ENCODE measurements at regions not wholly inside any gene's neighbourhood (a gene's known extent, or its start where the extent isn't known, plus 50 kb on each side); places are given as distances from the start of the nearest gene placed in this dataset.

- Histone ChIP-seq H3K4me1 (ENCODE audit: insufficient read depth, low read length) (no peaks in the 10 kb centered on the region), H3K27me3 (ENCODE audit: control insufficient read depth in 1 of 2, insufficient read depth in 2 of 2, low read length in 2 of 2) (peaks cover 2 to 4% of the 10 kb centered on the region in 2 experiments), H3K9me3 (ENCODE audit: control insufficient read depth in 1 of 2, insufficient read depth in 1 of 2, low read length in 2 of 2) (no peaks in the 10 kb centered on the region), H3K36me3 (ENCODE audit: insufficient read depth, low read length) (no peaks in the 10 kb centered on the region), H3K27ac (ENCODE audit: low read depth in 1 of 2, low read length in 2 of 2) (no peak overlapping the region), H3K4me3 (ENCODE audit: low read length) (no peak overlapping the region)
- H3K36me3 Mint-ChIP-seq (ENCODE audit: low read depth) = no peaks in the 10 kb centered on the region
- no peak for TF ChIP-seq CTCF (IDR thresholded peaks at IDR 0.05)
- POLR2A ChIA-PET = no interaction called here
- H3K27ac Mint-ChIP-seq = no peak overlapping the region
- CTCF ChIA-PET = no interaction called here
- intact Hi-C loops (cut with DNase I, micrococcal nuclease) = no loop called here
- no peak for ATAC-seq (ENCODE audit: poor library complexity)
- no peaks in the 10 kb centered on the region for H3K27me3 Mint-ChIP-seq
- H3K4me3 Mint-ChIP-seq = no peak overlapping the region
- no peaks in the 10 kb centered on the region for H3K9me3 Mint-ChIP-seq
- H3K4me1 Mint-ChIP-seq (ENCODE audit: low read depth) = no peaks in the 10 kb centered on the region
- DNase-seq = no peak
Measured at GRCh38 chr11:109034339-109034696, 369.4 kb downstream of the DDX10 start.

GRCh38 chr11:109035284-109035683, 370.4 kb downstream of the DDX10 start:
- intact Hi-C loops (cut with DNase I, micrococcal nuclease) = no loop called here
- Mint-ChIP-seq H3K36me3 (ENCODE audit: low read depth) (no peaks in the 10 kb centered on the region), H3K27ac (no peak overlapping the region), H3K9me3 (no peaks in the 10 kb centered on the region), H3K4me1 (ENCODE audit: low read depth) (no peaks in the 10 kb centered on the region), H3K4me3 (no peak overlapping the region), H3K27me3 (no peaks in the 10 kb centered on the region)
- H3K27me3 ChIP-seq (ENCODE audit: control insufficient read depth in 1 of 2, insufficient read depth in 2 of 2, low read length in 2 of 2) = peaks cover 2 to 4% of the 10 kb centered on the region in 2 experiments
- H3K27ac ChIP-seq (ENCODE audit: low read depth in 1 of 2, low read length in 2 of 2) = no peak overlapping the region
- no peaks in the 10 kb centered on the region for H3K36me3 ChIP-seq (ENCODE audit: insufficient read depth, low read length)
- no peak for DNase-seq
- TF ChIP-seq CTCF (IDR thresholded peaks at IDR 0.05) = no peak
- H3K4me3 ChIP-seq (ENCODE audit: low read length) = no peak overlapping the region
- no peaks in the 10 kb centered on the region for H3K4me1 ChIP-seq (ENCODE audit: insufficient read depth, low read length)
- no peaks in the 10 kb centered on the region for H3K9me3 ChIP-seq (ENCODE audit: control insufficient read depth in 1 of 2, insufficient read depth in 1 of 2, low read length in 2 of 2)
- ChIA-PET POLR2A (no interaction called here), CTCF (no interaction called here)
- ATAC-seq (ENCODE audit: poor library complexity) = no peak

GRCh38 chr11:109036011-109036410, 371.1 kb downstream of the DDX10 start:
- H3K36me3 Mint-ChIP-seq (ENCODE audit: low read depth) = no peaks in the 10 kb centered on the region
- Histone ChIP-seq H3K4me3 (ENCODE audit: low read length) (no peak overlapping the region), H3K36me3 (ENCODE audit: insufficient read depth, low read length) (no peaks in the 10 kb centered on the region), H3K9me3 (ENCODE audit: control insufficient read depth in 1 of 2, insufficient read depth in 1 of 2, low read length in 2 of 2) (no peaks in the 10 kb centered on the region), H3K27ac (ENCODE audit: low read depth in 1 of 2, low read length in 2 of 2) (no peak overlapping the region), H3K4me1 (ENCODE audit: insufficient read depth, low read length) (no peaks in the 10 kb centered on the region), H3K27me3 (ENCODE audit: control insufficient read depth in 1 of 2, insufficient read depth in 2 of 2, low read length in 2 of 2) (peaks cover 2 to 4% of the 10 kb centered on the region in 2 experiments)
- intact Hi-C loops (cut with DNase I, micrococcal nuclease) = no loop called here
- H3K9me3 Mint-ChIP-seq = no peaks in the 10 kb centered on the region
- H3K4me3 Mint-ChIP-seq = no peak overlapping the region
- DNase-seq (no peak), ATAC-seq (ENCODE audit: poor library complexity) (no peak)
- no peak for TF ChIP-seq CTCF (IDR thresholded peaks at IDR 0.05)
- no peaks in the 10 kb centered on the region for H3K4me1 Mint-ChIP-seq (ENCODE audit: low read depth)
- ChIA-PET CTCF (no interaction called here), POLR2A (no interaction called here)
- no peaks in the 10 kb centered on the region for H3K27me3 Mint-ChIP-seq
- no peak overlapping the region for H3K27ac Mint-ChIP-seq

All from CD4-positive, alpha-beta T cell (primary cell).